Psoas muscle (tissue), 7 donors: ENCODE measurements at regions not wholly inside any gene's neighbourhood (a gene's known extent, or its start where the extent isn't known, plus 50 kb on each side); places are given as distances from the start of the nearest gene placed in this dataset.

Source experiments
- ATAC-seq, 4 donors: fragments of 200-7000 bp; cut with Tn5 transposase; one replicate each; pipeline ENCODE4 v1.9.1; 2020; ENCODE audit warnings: moderate library complexity in 3 of 4, mild to moderate bottlenecking in 2 of 4
- DNase-seq, 2 donors: peaks; one replicate each; pipeline ENCODE4 v3.0.0-alpha.2; 2020
- H3K27ac ChIP-seq: fragments of 200-600 bp; one replicate; pipeline ENCODE4 v1.8.0; 2022
- H3K27me3 ChIP-seq, 3 donors: fragments of 200-600 bp in 1 of 3; one replicate each; pipeline versions ENCODE4 v1.6.1 to v1.8.0; 2013 to 2022; ENCODE audit warnings: low read length in 2 of 3, mild to moderate bottlenecking in 2 of 3, moderate library complexity in 1 of 3; ENCODE audit not compliant: insufficient read depth in 3 of 3
- H3K36me3 ChIP-seq, 2 donors: fragments of 200-600 bp in 1 of 2; one replicate each; pipeline versions ENCODE4 v1.6.1 to v1.8.0; 2013 to 2022; ENCODE audit warnings: low read depth in 1 of 2, mild to moderate bottlenecking in 1 of 2, moderate library complexity in 1 of 2; ENCODE audit not compliant: insufficient read depth in 1 of 2
- H3K4me1 ChIP-seq: fragments of 200-600 bp; one replicate; pipeline ENCODE4 v1.8.0; 2022
- H3K4me3 ChIP-seq: fragments of 200-600 bp; one replicate; pipeline ENCODE4 v1.8.0; 2022; ENCODE audit warnings: mild to moderate bottlenecking
- H3K9me3 ChIP-seq: fragments of 200-600 bp; one replicate; pipeline ENCODE4 v1.8.0; 2022
- CTCF ChIP-seq: fragments of 200-600 bp; IDR thresholded peaks from one replicate; pipeline ENCODE4 v1.8.0; 2022; ENCODE audit warnings: antibody characterized with exemption
- WGBS, 3 donors: extraction: QIAGEN DNeasy Blood & Tissue Kit; methylation state at CpG; one replicate each; pipeline versions ENCODE4 v1.1.6 to v1.1.7; 2013; 5-methylcytosine and 5-hydroxymethylcytosine counted together
- intact Hi-C, 2 donors: fragments of 100-400 bp; cut with DNase I; formaldehyde crosslinking; loops; one replicate each; pipeline versions ENCODE4 v1.11.0 to v1.14.2; 2022
- donor health status: healthy with polysubstance abuse.
- donor health status: DM: no; HTN: no; CAD: no; lungs with moderate emphysema.
- donor health status: Bipolar disorder and iron deficiency.
- donor health status: healthy.
- donor health status: DM: yes; HTN: yes; CAD: no.
- donor health status: DM: no; HTN: no; CAD: no.
- donor health status: DM: yes; HTN: yes; CAD: no.

- TF ChIP-seq CTCF: no peak
- no peaks in the 10 kb centered on the region for H3K4me1 ChIP-seq
- intact Hi-C loops: no loop called here
- WGBS, 3 donors: 80 to 84% (median 81%) methylated on average over 1 of the region's 1 CpG
- no peak overlapping the region for H3K4me3 ChIP-seq
- no peak overlapping the region for H3K27ac ChIP-seq
- no peaks in the 10 kb centered on the region for H3K27me3 ChIP-seq
- no peaks in the 10 kb centered on the region for H3K9me3 ChIP-seq
- no peaks in the 10 kb centered on the region for H3K36me3 ChIP-seq
- no peak for ATAC-seq
- no peak for DNase-seq
These were observed 481.4 kb upstream of the DAB2 start for GRCh38 chr5:39906146-39906545.

GRCh38 chr5:39905356-39905755, 480.6 kb upstream of the DAB2 start:
- DNase-seq: no peak
- no peaks in the 10 kb centered on the region for H3K27me3 ChIP-seq
- intact Hi-C loops: no loop called here
- no peaks in the 10 kb centered on the region for H3K4me1 ChIP-seq
- H3K4me3 ChIP-seq: no peak overlapping the region
- H3K27ac ChIP-seq: no peak overlapping the region
- no peak for ATAC-seq
- no peaks in the 10 kb centered on the region for H3K36me3 ChIP-seq
- no peak for TF ChIP-seq CTCF
- no peaks in the 10 kb centered on the region for H3K9me3 ChIP-seq
- 59 to 74% (median 69%) methylated on average over 4 of the region's 4 CpGs for whole genome bisulfite sequencing, 3 donors

- DNase-seq (no peak), ATAC-seq (no peak)
- Histone ChIP-seq H3K9me3 (no peaks in the 10 kb centered on the region), H3K36me3 (no peaks in the 10 kb centered on the region), H3K27ac (no peak overlapping the region), H3K27me3 (no peaks in the 10 kb centered on the region), H3K4me3 (no peak overlapping the region), H3K4me1 (no peaks in the 10 kb centered on the region)
- no peak for TF ChIP-seq CTCF
- intact Hi-C loops: no loop called here
- WGBS, 3 donors: 59 to 79% (median 64%) methylated on average over 2 of the region's 2 CpGs
These were observed 477.8 kb upstream of the DAB2 start for GRCh38 chr5:39902626-39903025.

- ATAC-seq: no peak
- DNase-seq: no peak
- no peak overlapping the region for H3K27ac ChIP-seq
- H3K4me1 ChIP-seq: no peaks in the 10 kb centered on the region
- intact Hi-C loops: no loop called here
- no peaks in the 10 kb centered on the region for H3K27me3 ChIP-seq
- WGBS, 3 donors: 93 to 95% (median 94%) methylated on average over 1 of the region's 1 CpG
- no peaks in the 10 kb centered on the region for H3K9me3 ChIP-seq
- no peaks in the 10 kb centered on the region for H3K36me3 ChIP-seq
- no peak for TF ChIP-seq CTCF
- H3K4me3 ChIP-seq: no peak overlapping the region
These were observed 474.0 kb upstream of the DAB2 start for GRCh38 chr5:39898731-39899130.

GRCh38 chr5:39896706-39897105, 471.9 kb upstream of the DAB2 start:
- intact Hi-C loops: no loop called here
- TF ChIP-seq CTCF: no peak
- ATAC-seq: no peak
- H3K36me3 ChIP-seq: no peaks in the 10 kb centered on the region
- H3K27ac ChIP-seq: no peak overlapping the region
- no peaks in the 10 kb centered on the region for H3K4me1 ChIP-seq
- WGBS, 3 donors: 83 to 95% (median 83%) methylated on average over 5 of the region's 5 CpGs
- no peaks in the 10 kb centered on the region for H3K27me3 ChIP-seq
- no peak overlapping the region for H3K4me3 ChIP-seq
- no peaks in the 10 kb centered on the region for H3K9me3 ChIP-seq
- no peak for DNase-seq
